Activated CD4-positive, alpha-beta T cell treated with anti-CD3 and anti-CD28 coated beads, Interleukin-2, Interleukin-6, amounts not matched to agents 100 ng/mL and 50 ng/mL, durations not matched to agents 16 hours and 8 hours (primary cell): ENCODE measurements at regions not wholly inside any gene's neighbourhood (a gene's known extent, or its start where the extent isn't known, plus 50 kb on each side); places are given as distances from the start of the nearest gene placed in this dataset.
A peak's percentile ranks its signal among the peaks of the same experiment; 100 is the strongest.

Experiments used
- DNase-seq: peaks from one replicate; pipeline ENCODE4 v3.0.0-alpha.2; 2020

- DNase-seq: no peak
Observed at GRCh38 chr7:42987648-42988214, 55.6 kb downstream of the MRPL32 start.

GRCh38 chr7:42991024-42991423 lies 58.8 kb downstream of the MRPL32 start:
- DNase-seq: no peak

GRCh38 chr7:42991913-42992591 lies 59.9 kb downstream of the MRPL32 start:
- no peak for DNase-seq

GRCh38 chr7:42993038-42993437 lies 60.9 kb downstream of the MRPL32 start:
- no peak for DNase-seq

GRCh38 chr7:42994096-42994495 lies 61.9 kb downstream of the MRPL32 start:
- DNase-seq: no peak

- no peak for DNase-seq
Observed at GRCh38 chr7:42997611-42998010, 65.4 kb downstream of the MRPL32 start.

- DNase-seq: peak; percentile 16
Observed at GRCh38 chr7:43004082-43004481, 71.9 kb downstream of the MRPL32 start.

GRCh38 chr7:43006008-43006407 lies 73.8 kb downstream of the MRPL32 start:
- DNase-seq: no peak

GRCh38 chr7:43010061-43010460 lies 77.9 kb downstream of the MRPL32 start:
- no peak for DNase-seq

GRCh38 chr7:43011879-43012278 lies 79.7 kb downstream of the MRPL32 start:
- no peak for DNase-seq

- no peak for DNase-seq
Observed at GRCh38 chr7:43014406-43014805, 82.2 kb downstream of the MRPL32 start.

- DNase-seq: no peak
Observed at GRCh38 chr7:43015301-43015700, 83.1 kb downstream of the MRPL32 start.

- no peak for DNase-seq
Observed at GRCh38 chr7:43018446-43018845, 86.3 kb downstream of the MRPL32 start.

GRCh38 chr7:43021431-43021830 lies 89.3 kb downstream of the MRPL32 start:
- DNase-seq: no peak

GRCh38 chr7:43022008-43022407 lies 89.8 kb downstream of the MRPL32 start:
- DNase-seq: no peak

- DNase-seq: no peak
Observed at GRCh38 chr7:43033369-43033768, 79.1 kb upstream of the HECW1 start.

- no peak for DNase-seq
Observed at GRCh38 chr7:43034535-43035002, 77.9 kb upstream of the HECW1 start.

GRCh38 chr7:43037531-43037930 lies 74.9 kb upstream of the HECW1 start:
- DNase-seq: no peak

- no peak for DNase-seq
Observed at GRCh38 chr7:43038254-43038653, 74.2 kb upstream of the HECW1 start.

GRCh38 chr7:43039346-43039745 lies 73.1 kb upstream of the HECW1 start:
- DNase-seq: no peak

- no peak for DNase-seq
Observed at GRCh38 chr7:43040461-43040860, 72.0 kb upstream of the HECW1 start.

- DNase-seq: no peak
Observed at GRCh38 chr7:43041105-43041504, 71.3 kb upstream of the HECW1 start.

GRCh38 chr7:43041724-43042123 lies 70.7 kb upstream of the HECW1 start:
- DNase-seq: no peak

- no peak for DNase-seq
Observed at GRCh38 chr7:43042302-43042701, 70.1 kb upstream of the HECW1 start.

GRCh38 chr7:43044511-43044910 lies 67.9 kb upstream of the HECW1 start:
- DNase-seq: no peak
